GM21381 (cell line): ENCODE measurements at regions not wholly inside any gene's neighbourhood (a gene's known extent, or its start where the extent isn't known, plus 50 kb on each side); places are given as distances from the start of the nearest gene placed in this dataset.
A peak's percentile ranks its signal among the peaks of the same experiment; 100 is the strongest.
"Not testable (repeated sequence)": the region's sequence is repeated elsewhere in the genome, so short reads cannot be mapped to it uniquely, and the experiment has no call there.

Experiments used
- ATAC-seq: cut with Tn5 transposase; IDR thresholded peaks from one replicate; pipeline ENCODE4 v1.9.1; 2021; ENCODE audit warnings: mild to moderate bottlenecking, moderate library complexity; ENCODE audit not compliant: unreplicated experiment

DNA sequence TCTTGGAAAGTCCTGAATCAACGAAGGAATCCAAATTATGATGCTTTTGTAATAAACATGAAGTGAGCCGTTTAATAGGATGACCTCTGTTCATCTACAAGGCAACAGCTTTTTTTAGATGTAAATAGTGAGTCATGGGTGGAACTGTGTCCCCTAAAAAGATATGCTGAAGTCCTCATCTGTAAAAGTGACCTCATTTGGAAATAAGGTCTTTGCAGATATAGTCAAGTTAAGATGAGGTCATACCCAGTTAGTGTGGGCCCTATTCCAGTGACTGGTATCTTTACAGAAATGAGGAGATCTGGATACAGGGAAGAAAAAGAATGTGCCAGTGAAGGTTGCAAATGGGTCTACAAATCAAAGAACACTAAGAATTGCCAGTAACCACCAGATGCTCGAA lies 1287.3 kb upstream of the ADGRL4 start:
- ATAC-seq, result no peak

DNA sequence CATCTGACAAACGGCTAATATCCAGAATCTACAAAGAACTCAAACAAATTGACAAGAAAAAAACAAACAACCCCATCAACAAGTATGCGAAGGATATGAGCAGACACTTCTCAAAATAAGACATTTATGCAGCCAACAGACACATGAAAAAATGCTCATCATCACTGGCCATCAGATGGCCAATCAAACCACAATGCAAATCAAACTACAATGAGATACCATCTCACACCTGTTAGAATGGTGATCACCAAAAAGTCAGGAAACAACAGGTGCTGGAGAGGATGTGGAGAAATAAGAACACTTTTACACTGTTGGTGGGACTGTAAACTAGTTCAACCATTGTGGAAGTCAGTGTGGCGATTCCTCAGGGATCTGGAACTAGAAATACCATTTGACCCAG lies 1282.2 kb upstream of the ADGRL4 start:
- not testable (repeated sequence) for ATAC-seq

DNA sequence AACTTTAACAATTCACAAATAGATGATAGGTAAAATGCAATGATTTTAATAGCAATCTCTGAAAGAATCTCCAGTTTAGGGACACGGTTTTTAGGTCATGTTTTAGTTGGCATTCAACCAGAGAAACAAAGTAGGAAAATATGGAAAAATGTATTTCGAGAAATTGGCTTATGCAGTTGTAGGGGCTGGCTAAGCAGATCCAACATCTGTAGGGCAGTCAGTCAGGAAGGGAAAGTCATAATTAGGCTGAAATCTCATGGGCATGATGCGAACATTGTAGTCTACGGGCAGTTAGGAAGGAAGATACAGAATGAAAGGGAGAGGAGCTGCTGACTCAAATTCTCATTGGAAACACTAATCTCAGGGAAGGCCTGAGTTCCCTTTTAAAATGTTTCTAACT lies 1276.0 kb upstream of the ADGRL4 start:
- no peak for ATAC-seq

DNA sequence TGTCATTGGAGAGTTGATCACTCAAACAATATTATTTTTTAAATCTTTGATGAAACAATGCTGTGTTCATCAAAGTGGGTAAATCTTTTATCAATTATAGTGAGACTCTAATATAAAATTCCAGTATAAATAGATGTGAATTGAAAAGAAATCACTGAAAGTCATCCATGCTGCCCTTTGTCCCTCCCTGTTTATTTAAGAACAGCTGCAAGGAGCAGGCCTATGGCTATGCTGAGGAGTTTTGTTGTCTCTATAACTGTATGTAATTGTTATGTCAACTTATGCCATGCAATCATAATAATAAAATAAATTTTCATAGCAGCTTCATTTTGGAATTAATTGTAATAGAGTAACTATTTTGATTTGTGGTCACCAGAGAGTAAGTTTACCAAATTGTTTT lies 1272.4 kb upstream of the ADGRL4 start:
- ATAC-seq, result no peak

DNA sequence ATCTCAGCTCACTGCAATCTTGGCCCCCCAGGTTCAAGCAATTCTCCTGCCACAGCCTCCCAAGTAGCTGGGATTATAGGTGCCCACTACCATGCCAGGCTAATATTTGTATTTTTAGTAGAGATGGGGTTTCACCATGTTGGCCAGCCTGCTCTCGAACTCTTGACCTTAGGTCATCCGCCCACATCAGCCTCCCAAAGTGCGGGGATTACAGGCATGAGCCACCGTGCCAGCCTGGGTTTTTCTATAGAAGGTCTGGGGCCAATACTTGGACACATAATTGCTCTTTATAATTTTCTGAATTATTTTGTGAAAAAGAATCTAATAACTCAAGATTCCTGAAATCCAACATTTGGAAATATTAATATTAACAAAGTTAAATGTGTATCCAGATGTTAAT lies 1267.7 kb upstream of the ADGRL4 start:
- no peak for ATAC-seq

DNA sequence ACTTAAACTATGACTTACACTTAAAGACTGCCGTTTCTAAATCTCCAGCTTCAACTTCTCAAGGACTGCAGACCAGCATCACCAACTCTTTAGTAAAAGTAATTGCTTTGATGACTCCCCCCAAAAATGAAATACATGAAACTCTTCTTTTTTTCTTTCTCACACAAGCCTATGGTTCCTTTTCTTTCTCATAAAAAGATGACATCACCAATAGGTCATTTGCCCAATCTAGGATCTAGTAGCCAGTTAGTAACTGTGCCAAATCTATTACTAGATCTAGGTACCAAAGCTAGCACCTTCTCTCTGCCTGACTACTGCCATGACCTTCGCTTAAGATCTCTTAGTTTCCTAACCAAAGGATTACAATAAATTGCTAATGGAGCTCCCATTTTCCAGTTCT lies 1266.0 kb upstream of the ADGRL4 start:
- no peak for ATAC-seq

DNA sequence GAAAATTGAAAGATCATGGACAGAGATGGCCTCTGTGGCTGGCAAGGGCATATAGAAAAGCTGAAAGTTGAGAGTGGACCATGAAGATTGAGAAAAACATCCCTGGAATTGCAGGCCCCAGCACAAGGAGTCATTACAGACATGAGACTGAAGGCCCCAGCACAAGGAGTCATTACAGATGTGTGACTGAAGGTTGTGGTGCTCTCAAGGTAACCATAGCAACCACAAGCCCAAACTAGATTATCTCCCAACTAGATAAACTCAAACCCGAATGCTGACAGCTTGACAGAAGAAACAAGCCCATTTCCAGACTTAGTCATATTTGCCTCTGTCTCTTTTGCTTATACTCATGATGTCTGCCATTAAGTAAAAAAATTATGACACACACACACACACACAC lies 1252.1 kb upstream of the ADGRL4 start:
- ATAC-seq, result no peak

DNA sequence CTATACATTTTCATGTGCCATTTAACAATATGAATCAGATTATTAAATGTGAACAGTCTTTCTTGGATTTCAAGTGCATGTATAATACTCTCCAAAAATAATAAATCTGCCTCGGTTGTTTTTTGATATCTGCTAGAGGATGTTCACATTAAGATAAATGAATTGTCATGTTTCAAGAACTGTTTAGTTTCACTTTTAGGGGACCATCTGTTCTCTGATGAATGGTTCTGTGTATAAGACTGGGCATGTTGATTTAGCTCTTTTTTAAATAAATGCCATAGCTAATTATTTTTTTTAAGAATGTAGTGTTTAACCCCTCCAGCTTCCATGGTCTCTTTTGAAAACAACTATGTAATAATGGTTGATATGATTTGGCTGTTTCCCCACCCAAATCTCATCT lies 1245.1 kb upstream of the ADGRL4 start:
- ATAC-seq, result no peak

DNA sequence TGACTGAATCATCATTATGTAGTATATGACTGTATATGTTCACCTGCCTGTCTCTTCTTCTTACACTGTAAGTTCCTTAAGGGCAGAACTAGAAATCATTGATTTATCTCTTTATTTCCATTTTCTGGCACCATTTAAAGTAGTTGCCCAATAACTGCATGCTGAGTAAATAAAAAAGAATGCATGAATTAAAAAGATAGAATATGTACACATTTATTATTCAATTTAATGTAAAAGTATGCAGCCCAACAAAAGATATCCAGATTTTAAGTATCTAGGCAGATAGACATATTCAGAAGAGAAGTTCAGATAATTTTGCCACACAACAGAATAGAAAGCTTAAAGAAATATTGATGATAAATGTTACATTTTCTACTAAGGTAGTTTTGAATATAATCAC lies 1244.6 kb upstream of the ADGRL4 start:
- no peak for ATAC-seq

DNA sequence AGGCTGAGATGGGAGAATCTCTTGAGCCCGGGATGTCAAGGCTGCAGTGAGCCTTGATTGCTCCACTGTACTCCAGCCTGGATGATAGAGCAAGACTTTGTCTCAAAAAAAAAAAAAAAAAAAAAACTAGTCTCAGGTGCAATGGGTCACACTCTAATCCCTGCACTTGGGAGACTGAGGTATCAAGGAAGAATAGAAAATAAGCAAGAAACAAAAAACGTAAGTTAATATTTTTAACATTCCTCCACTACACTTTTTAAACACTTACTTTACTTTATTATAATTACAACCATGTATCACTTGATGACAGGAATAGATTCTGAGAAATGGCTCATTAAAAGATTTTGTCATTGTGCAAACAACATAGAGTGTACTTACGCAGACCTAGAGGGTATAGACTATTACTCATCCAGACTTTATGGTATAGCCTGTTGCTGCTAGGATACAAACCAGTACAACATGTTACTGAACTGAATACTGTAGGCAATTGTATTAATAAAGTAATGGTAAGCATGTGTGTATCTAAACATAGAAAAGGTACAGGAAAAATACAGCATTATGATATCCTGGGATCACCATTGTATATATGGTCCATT lies 1244.1 kb upstream of the ADGRL4 start:
- no peak for ATAC-seq

DNA sequence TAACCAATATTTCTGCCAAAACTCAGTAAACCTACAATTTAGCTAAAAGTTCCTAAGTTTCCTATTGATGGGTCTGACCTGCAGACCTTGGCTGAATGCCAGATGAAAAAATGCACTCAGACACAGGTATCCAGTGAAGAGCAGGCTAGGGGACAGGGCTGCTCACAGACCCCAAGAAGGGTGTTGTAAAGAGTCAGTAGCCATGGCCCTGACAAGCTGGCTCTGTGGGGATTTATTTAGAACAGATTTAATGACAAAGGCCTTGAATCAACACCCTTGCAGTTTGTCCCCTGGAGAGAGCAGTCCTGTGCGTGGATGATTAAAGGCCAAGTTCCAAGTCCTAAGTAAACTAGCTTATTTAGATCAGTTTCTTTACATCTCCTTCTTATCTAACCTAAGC lies 1243.2 kb upstream of the ADGRL4 start:
- no peak for ATAC-seq

DNA sequence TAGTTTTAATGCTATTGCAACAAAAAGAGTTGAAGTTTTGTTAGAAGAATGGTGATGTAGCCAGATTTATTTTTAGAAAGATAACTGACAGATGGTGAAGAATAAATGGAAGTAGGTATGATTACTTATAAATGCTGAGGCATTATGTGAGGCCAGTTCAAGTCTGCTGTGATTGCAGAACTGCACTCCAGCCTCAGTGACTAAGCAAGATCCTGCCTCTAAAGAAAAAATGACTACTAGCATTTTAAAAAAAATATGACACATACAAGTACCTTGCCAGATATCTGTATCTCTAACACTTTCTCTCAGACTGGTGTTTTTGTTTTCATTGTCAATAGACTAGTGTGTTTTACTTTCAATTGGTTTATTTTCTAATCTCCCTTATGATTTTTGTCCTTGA lies 1242.4 kb upstream of the ADGRL4 start:
- no peak for ATAC-seq

DNA sequence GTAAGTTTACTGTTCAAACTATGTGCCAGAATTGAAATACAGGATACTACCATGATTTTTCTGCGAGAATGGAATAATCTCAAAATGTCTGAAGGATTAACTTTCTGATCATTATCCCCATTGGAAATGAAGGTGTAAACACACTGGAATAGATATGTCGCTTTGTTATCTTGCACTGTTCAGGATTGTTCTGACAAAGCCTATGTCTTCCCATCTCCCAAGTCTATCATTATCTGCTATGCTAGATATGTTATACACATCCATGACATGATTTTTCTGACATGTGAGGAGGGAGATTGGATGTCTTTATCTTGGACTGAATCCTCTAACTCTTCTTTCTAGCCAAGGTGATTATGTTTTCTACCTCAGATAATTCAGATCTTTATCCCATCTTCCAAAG lies 1239.3 kb upstream of the ADGRL4 start:
- no peak for ATAC-seq

DNA sequence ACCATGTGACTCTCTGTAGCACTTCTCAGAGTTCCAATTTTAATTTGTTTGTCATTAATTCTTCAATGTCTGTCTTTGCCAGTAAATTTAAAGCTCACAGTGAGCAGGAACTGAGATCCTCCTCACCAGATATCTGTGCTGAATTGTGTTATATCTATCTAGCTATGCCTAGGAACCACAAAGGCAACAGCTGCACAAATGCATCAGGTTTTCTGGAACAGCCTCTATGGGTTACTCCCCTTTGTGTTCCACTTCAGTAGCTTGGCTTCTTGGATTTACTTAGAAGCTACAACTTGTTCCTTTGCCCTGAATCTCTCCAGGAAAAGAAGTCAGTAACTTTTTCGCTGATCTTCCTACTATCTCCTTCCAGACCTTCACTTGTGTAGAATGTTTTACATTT lies 1237.8 kb upstream of the ADGRL4 start:
- no peak for ATAC-seq

DNA sequence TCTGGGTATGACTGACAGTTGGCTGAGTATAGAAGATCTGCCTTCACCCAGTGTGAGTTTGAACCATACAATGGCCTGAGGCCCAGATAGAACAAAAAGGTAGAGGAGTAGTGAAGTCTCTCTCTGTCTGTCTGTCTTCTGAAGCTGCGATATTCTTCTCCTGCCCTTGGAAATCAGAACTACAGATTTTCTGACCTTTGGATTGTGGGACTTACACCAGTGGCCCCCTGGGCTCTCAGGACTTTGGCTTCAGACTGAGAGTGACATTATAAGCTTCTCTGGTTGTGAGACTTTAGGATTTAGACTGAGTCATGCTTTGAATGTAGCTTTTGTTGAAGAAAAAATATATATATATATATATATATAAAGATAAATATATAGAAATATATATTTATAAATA lies 1235.0 kb upstream of the ADGRL4 start:
- no peak for ATAC-seq

DNA sequence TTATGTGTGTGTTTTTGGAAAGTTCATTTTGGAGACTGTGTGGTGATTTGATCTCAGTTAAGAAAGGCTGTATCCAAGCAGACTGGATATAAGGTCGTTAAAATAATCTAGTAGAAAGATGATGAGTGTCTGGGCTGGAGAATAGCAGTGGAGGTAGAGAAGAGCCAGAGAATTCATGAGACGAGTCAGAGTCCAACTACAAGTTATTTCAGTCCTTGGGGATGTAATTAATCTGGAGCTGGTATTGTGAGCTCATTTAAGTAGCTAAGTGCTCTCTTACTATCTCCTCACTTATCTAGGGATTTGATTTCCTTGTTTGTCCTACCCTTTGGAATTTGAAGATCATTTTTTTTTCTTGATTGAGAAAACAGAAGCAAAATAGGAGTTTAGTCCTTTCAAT lies 1219.0 kb upstream of the ADGRL4 start:
- no peak for ATAC-seq

DNA sequence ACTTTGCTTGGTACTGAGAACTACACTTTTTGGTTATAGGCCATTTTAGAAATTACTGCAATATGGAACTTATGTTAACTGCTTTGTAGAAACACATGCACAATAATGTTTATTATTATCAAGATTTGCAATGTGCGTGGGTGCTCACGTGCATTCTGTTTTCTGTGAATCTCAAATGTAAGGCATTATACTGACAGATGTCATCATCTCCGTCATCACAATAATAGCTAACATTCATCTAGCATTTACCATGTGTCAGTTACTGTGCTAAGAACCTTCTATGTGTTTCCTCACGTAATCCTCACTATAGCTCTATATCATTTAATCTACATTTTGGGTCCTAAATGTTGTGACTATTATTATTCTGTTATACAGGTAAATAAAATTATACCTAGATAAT lies 1214.8 kb upstream of the ADGRL4 start:
- no peak for ATAC-seq

DNA sequence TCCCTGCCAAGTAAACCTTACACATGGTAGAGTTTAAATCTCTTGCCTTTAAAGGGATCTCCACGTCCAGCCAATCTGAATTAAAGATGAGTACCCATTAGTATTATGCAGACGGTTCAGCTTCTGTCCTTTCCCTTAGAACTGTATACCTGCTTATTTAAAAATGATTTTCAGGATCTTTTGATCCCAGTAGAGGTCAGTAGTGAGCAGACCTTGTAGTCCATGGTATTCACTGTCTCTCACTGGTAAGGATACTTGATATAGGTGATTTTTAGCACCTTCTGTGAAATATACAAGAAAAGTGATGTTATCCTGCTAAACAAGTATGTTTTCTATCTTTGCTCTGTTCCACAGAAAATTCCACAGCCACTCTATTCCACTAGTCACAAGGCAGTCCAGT lies 1211.6 kb upstream of the ADGRL4 start:
- ATAC-seq, result peak; percentile 66

DNA sequence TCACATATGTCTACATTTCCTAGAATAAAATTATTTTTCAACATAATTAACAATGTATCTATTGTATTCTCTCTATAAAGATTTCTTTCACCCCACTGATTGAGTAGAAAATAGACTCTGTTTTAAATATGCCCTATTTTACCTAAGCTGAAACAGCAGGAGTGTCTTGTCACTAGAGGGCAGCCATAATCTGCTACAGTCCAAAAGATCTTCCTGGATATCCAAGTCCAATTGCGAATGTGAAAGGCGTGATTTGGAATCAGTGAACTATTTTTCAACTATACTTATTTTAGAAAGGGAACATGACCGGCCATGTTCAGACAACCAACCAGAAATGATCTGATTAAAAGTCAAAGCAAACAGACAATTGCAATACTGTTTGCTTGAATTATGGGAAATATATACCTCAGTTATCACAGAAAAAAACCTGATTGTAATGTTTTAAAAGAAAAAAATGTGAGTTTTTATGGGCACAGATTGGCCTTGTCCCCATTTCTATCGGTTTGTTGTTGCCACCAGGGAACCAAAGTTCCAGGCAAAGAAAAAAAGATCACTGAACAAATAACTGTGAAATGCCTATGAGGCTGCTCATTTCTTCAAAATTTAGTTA lies 1211.0 kb upstream of the ADGRL4 start:
- ATAC-seq, result no peak

DNA sequence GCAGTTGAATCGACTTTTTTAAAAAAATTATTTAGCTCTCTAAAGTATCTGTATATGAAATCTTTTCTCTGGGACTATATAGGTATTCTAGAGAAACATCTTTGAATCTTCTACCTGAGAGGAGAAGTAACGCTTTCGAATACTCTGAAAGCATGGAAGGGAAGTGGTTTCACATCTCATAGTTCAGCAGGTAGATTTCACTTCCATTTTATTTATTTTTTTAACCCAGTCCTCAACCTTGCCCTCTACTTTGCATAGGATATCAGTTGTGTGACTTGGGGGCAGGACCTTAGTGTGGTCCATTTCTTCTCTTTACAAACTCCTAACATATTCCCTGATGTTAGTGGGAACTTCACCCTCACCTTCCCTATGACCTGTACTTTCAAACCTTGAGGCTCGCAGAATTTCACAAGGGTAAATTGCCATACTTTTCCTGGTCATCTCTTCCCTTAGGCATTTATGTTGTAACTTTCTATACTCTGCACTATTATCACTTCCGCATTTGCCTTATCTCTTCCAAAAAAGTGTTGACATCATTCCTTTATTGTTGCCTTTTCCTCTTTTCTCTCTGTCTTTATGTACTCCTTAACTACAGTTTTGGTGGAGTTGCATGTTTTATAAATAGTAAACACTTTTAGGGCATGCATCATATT lies 1208.5 kb upstream of the ADGRL4 start:
- no peak for ATAC-seq

DNA sequence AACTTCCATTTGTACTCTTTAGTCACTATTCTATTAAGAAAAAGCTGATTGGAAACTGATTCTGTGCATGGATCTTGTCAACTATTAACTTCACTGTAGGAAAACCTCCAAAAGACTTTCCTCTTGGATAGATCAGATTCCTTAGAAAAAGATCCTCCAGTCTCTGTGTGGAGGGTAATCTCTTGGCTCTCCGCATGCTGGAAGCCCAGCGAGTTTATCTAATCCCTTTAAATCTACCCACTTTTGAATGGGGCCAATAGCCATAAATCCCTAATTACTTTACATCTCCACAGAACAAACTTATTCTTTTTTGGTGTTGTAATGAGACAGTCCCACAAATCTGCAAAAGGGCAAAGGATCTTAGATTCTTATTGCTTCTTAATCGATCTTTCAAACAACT lies 1206.4 kb upstream of the ADGRL4 start:
- ATAC-seq, result no peak

DNA sequence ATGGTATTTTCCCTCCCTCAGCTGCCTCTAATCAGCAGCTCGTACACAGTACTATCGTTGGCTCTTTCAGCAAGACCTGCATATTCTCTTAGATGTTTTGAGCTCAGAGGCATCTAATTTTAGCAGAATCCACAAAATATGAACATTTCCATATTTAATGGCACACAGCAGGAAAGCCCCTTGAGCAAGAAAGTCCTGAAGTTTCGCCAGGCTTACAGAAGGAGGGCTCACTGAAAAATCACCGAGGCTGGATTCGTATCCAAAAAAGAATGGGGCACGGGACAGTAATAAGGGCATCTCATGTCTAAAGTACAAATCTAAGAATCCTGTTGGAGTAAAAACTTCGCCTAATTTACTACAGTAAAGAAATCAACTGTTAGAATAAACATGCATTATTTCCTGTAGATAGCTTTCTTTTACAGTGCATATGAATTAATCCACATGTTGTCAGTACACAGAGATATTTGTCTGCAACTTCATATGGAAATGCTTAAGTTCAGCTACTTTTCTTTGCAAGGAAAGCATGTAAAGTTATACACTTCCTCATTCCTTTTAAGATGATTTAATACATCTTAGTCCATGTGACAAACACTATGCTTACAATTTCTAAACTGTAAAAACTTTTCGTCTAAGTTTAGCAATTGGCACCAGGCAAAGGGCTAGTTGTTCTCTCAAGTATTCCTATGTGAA lies 1205.3 kb upstream of the ADGRL4 start:
- no peak for ATAC-seq
